HEK293T (cell line): ENCODE measurements at regions not wholly inside any gene's neighbourhood (a gene's known extent, or its start where the extent isn't known, plus 50 kb on each side); places are given as distances from the start of the nearest gene placed in this dataset.

Experiments
- BHLHE40 ChIP-seq: fragments of 450-650 bp; IDR thresholded peaks from 2 replicates; pipeline ENCODE4 v1.6.1; 2016; ENCODE audit warnings: mild to moderate bottlenecking, moderate library complexity, borderline replicate concordance
- CTBP1 ChIP-seq: fragments of 450-650 bp; IDR thresholded peaks from 2 replicates; pipeline ENCODE4 v1.6.1; 2016; ENCODE audit warnings: borderline replicate concordance
- FOXA1 ChIP-seq: fragments of 450-650 bp; IDR thresholded peaks from 2 replicates; pipeline ENCODE4 v1.6.1; 2016; ENCODE audit warnings: mild to moderate bottlenecking
- FOXK2 ChIP-seq: fragments of 450-650 bp; IDR thresholded peaks from 2 replicates; pipeline ENCODE4 v1.6.1; 2016; ENCODE audit warnings: mild to moderate bottlenecking
- FOXM1 ChIP-seq: fragments of 450-650 bp; IDR thresholded peaks from 2 replicates; pipeline ENCODE4 v1.6.1; 2017; ENCODE audit warnings: mild to moderate bottlenecking, borderline replicate concordance
- SP1 ChIP-seq: fragments of 450-650 bp; IDR thresholded peaks from 2 replicates; pipeline ENCODE4 v1.6.1; 2017
- SUZ12 ChIP-seq: fragments of 450-650 bp; IDR thresholded peaks from 2 replicates; pipeline ENCODE4 v1.6.1; 2016; ENCODE audit warnings: mild to moderate bottlenecking
- TF ChIP-seq, protein P1 (sequence below): fragments of 450-650 bp; IDR thresholded peaks from 2 replicates; pipeline ENCODE4 v1.6.1; 2016

DNA sequence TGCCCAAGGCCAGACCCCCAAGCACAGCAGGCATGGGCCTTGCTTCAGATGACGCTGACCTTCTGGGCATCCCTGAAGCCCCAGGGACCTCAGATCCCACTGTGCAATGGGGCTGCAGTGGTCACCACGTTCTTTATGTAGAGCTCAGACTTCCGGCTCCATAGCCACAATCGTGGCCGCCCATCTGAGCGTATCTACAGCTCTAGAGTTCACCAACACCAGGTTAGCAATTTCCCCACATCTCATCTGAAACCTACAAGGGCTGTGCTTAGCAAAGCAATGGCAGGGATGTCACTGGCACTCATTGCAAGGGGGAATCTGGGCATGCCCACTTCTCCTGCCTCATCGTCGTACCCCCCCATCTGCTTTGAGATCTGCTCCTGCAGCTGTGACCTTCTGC, 384.4 kb upstream of the TSHZ3 start:
- TF ChIP-seq SP1 (no peak), CTBP1 (no peak), FOXM1 (no peak), FOXK2 (no peak), SUZ12 (no peak), FOXA1 (no peak), BHLHE40 (no peak)
- TF ChIP-seq, protein P1, sequence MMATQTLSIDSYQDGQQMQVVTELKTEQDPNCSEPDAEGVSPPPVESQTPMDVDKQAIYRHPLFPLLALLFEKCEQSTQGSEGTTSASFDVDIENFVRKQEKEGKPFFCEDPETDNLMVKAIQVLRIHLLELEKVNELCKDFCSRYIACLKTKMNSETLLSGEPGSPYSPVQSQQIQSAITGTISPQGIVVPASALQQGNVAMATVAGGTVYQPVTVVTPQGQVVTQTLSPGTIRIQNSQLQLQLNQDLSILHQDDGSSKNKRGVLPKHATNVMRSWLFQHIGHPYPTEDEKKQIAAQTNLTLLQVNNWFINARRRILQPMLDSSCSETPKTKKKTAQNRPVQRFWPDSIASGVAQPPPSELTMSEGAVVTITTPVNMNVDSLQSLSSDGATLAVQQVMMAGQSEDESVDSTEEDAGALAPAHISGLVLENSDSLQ: no peak
